Central memory CD8-positive, alpha-beta T cell (primary cell): ENCODE measurements at regions not wholly inside any gene's neighbourhood (a gene's known extent, or its start where the extent isn't known, plus 50 kb on each side); places are given as distances from the start of the nearest gene placed in this dataset.

Source experiments
- ATAC-seq: fragments of 150-1000 bp; cut with Tn5 transposase; replicated peaks from 2 replicates; pipeline ENCODE4 v1.10.0; 2022; ENCODE audit warnings: mild to moderate bottlenecking, moderate FRiP score, moderate number of reproducible peaks; ENCODE audit not compliant: poor library complexity, severe bottlenecking; ENCODE audit errors: extremely low read depth
- DNase-seq, 2 donors: peaks; one replicate each; pipeline ENCODE4 v3.0.0; 2021; ENCODE audit warnings: low spot score in 2 of 2
- H3K27ac Mint-ChIP-seq: one replicate; pipeline ENCODE4 v1.8.0; 2022; ENCODE audit warnings: low read depth, mild to moderate bottlenecking, moderate library complexity, mixed read lengths
- H3K27me3 Mint-ChIP-seq: one replicate; pipeline ENCODE4 v1.8.0; 2022; ENCODE audit warnings: mixed read lengths
- H3K36me3 Mint-ChIP-seq: one replicate; pipeline ENCODE4 v1.8.0; 2022; ENCODE audit warnings: mild to moderate bottlenecking, moderate library complexity, mixed read lengths; ENCODE audit not compliant: insufficient read depth
- H3K4me1 Mint-ChIP-seq: one replicate; pipeline ENCODE4 v1.8.0; 2022; ENCODE audit warnings: mixed read lengths
- H3K4me3 Mint-ChIP-seq: one replicate; pipeline ENCODE4 v1.8.0; 2022; ENCODE audit warnings: mild to moderate bottlenecking, moderate library complexity, mixed read lengths
- H3K9me3 Mint-ChIP-seq: one replicate; pipeline ENCODE4 v1.8.0; 2022; ENCODE audit warnings: mixed read lengths

- Mint-ChIP-seq H3K36me3 (no peaks in the 10 kb centered on the region), H3K4me3 (no peak overlapping the region), H3K27me3 (peaks cover 68% of the 10 kb centered on the region), H3K9me3 (no peaks in the 10 kb centered on the region), H3K27ac (no peak overlapping the region), H3K4me1 (no peaks in the 10 kb centered on the region)
- no peak for ATAC-seq
- no peak for DNase-seq
These were observed 243.7 kb downstream of the ALDH8A1 start for GRCh38 chr6:134706153-134706552.

- H3K4me3 Mint-ChIP-seq = no peak overlapping the region
- no peak overlapping the region for H3K27ac Mint-ChIP-seq
- no peaks in the 10 kb centered on the region for H3K9me3 Mint-ChIP-seq
- peaks cover 2% of the 10 kb centered on the region for H3K36me3 Mint-ChIP-seq
- no peaks in the 10 kb centered on the region for H3K4me1 Mint-ChIP-seq
- peaks cover 76% of the 10 kb centered on the region for H3K27me3 Mint-ChIP-seq
- DNase-seq (no peak), ATAC-seq (no peak)
These were observed 246.7 kb downstream of the ALDH8A1 start for GRCh38 chr6:134703206-134703605.

GRCh38 chr6:134702279-134702678 lies 247.6 kb downstream of the ALDH8A1 start:
- no peaks in the 10 kb centered on the region for H3K4me1 Mint-ChIP-seq
- H3K27me3 Mint-ChIP-seq = peaks cover 76% of the 10 kb centered on the region
- peaks cover 2% of the 10 kb centered on the region for H3K36me3 Mint-ChIP-seq

GRCh38 chr6:134701301-134701700 lies 248.6 kb downstream of the ALDH8A1 start:
- no peak for ATAC-seq
- H3K4me1 Mint-ChIP-seq = no peaks in the 10 kb centered on the region
- no peak for DNase-seq
- H3K27me3 Mint-ChIP-seq = peaks cover 79% of the 10 kb centered on the region
- peaks cover 2% of the 10 kb centered on the region for H3K36me3 Mint-ChIP-seq
- no peaks in the 10 kb centered on the region for H3K9me3 Mint-ChIP-seq
- no peak overlapping the region for H3K4me3 Mint-ChIP-seq
- no peak overlapping the region for H3K27ac Mint-ChIP-seq

More at GRCh38 chr6:134702279-134702678, 247.6 kb downstream of the ALDH8A1 start:
- ATAC-seq (no peak), DNase-seq (no peak)
- no peak overlapping the region for H3K27ac Mint-ChIP-seq
- no peak overlapping the region for H3K4me3 Mint-ChIP-seq
- H3K9me3 Mint-ChIP-seq = no peaks in the 10 kb centered on the region

GRCh38 chr6:134698228-134698627 lies 251.7 kb downstream of the ALDH8A1 start:
- Mint-ChIP-seq H3K9me3 (no peaks in the 10 kb centered on the region), H3K27ac (no peak overlapping the region), H3K27me3 (peaks cover 69% of the 10 kb centered on the region), H3K4me3 (no peak overlapping the region), H3K4me1 (no peaks in the 10 kb centered on the region), H3K36me3 (peaks cover 2% of the 10 kb centered on the region)
- ATAC-seq (no peak), DNase-seq (no peak)

- H3K36me3 Mint-ChIP-seq = no peaks in the 10 kb centered on the region
- DNase-seq (no peak), ATAC-seq (no peak)
- H3K9me3 Mint-ChIP-seq = no peaks in the 10 kb centered on the region
- H3K4me3 Mint-ChIP-seq = no peak overlapping the region
- H3K4me1 Mint-ChIP-seq = no peaks in the 10 kb centered on the region
- H3K27me3 Mint-ChIP-seq = peaks cover 52% of the 10 kb centered on the region
- no peak overlapping the region for H3K27ac Mint-ChIP-seq
These were observed 257.9 kb downstream of the ALDH8A1 start for GRCh38 chr6:134692008-134692407.

- ATAC-seq = no peak
- H3K4me3 Mint-ChIP-seq = no peak overlapping the region
- H3K36me3 Mint-ChIP-seq = no peaks in the 10 kb centered on the region
- H3K27me3 Mint-ChIP-seq = peaks cover 44% of the 10 kb centered on the region
- H3K4me1 Mint-ChIP-seq = no peaks in the 10 kb centered on the region
- no peak for DNase-seq
- H3K9me3 Mint-ChIP-seq = no peaks in the 10 kb centered on the region
- no peak overlapping the region for H3K27ac Mint-ChIP-seq
These were observed 258.7 kb downstream of the ALDH8A1 start for GRCh38 chr6:134691180-134691579.

GRCh38 chr6:134690048-134690447 lies 259.9 kb downstream of the ALDH8A1 start:
- ATAC-seq (no peak), DNase-seq (no peak)
- no peak overlapping the region for H3K27ac Mint-ChIP-seq
- H3K27me3 Mint-ChIP-seq = peaks cover 43% of the 10 kb centered on the region
- H3K36me3 Mint-ChIP-seq = peaks cover 2% of the 10 kb centered on the region
- no peaks in the 10 kb centered on the region for H3K4me1 Mint-ChIP-seq
- no peaks in the 10 kb centered on the region for H3K9me3 Mint-ChIP-seq
- H3K4me3 Mint-ChIP-seq = no peak overlapping the region

GRCh38 chr6:134689641-134690040 lies 260.3 kb downstream of the ALDH8A1 start:
- Mint-ChIP-seq H3K9me3 (no peaks in the 10 kb centered on the region), H3K27me3 (peaks cover 43% of the 10 kb centered on the region), H3K36me3 (peaks cover 2% of the 10 kb centered on the region), H3K4me1 (no peaks in the 10 kb centered on the region), H3K4me3 (no peak overlapping the region), H3K27ac (no peak overlapping the region)
- no peak for ATAC-seq
- DNase-seq = no peak

- ATAC-seq (no peak), DNase-seq (no peak)
- Mint-ChIP-seq H3K27me3 (peaks cover 39% of the 10 kb centered on the region), H3K9me3 (no peaks in the 10 kb centered on the region), H3K4me3 (no peak overlapping the region), H3K36me3 (peaks cover 2% of the 10 kb centered on the region), H3K4me1 (no peaks in the 10 kb centered on the region), H3K27ac (no peak overlapping the region)
These were observed 260.7 kb downstream of the ALDH8A1 start for GRCh38 chr6:134689177-134689576.

- Mint-ChIP-seq H3K4me1 (no peaks in the 10 kb centered on the region), H3K27me3 (peaks cover 25% of the 10 kb centered on the region), H3K4me3 (no peak overlapping the region), H3K36me3 (peaks cover 2% of the 10 kb centered on the region), H3K27ac (no peak overlapping the region), H3K9me3 (no peaks in the 10 kb centered on the region)
- no peak for ATAC-seq
- DNase-seq = no peak
These were observed 263.8 kb downstream of the ALDH8A1 start for GRCh38 chr6:134686071-134686470.

- peaks cover 2% of the 10 kb centered on the region for H3K36me3 Mint-ChIP-seq
- no peak for ATAC-seq
These were observed 265.5 kb downstream of the ALDH8A1 start for GRCh38 chr6:134684423-134684795.

GRCh38 chr6:134683783-134684422 lies 266.0 kb downstream of the ALDH8A1 start:
- Mint-ChIP-seq H3K4me3 (no peak overlapping the region), H3K27ac (no peak overlapping the region), H3K9me3 (no peaks in the 10 kb centered on the region), H3K4me1 (no peaks in the 10 kb centered on the region), H3K27me3 (peaks cover 3% of the 10 kb centered on the region), H3K36me3 (peaks cover 2% of the 10 kb centered on the region)
- DNase-seq (no peak), ATAC-seq (no peak)

More at GRCh38 chr6:134684423-134684795, 265.5 kb downstream of the ALDH8A1 start:
- no peak for DNase-seq
- no peaks in the 10 kb centered on the region for H3K9me3 Mint-ChIP-seq
- H3K4me3 Mint-ChIP-seq = no peak overlapping the region
- no peaks in the 10 kb centered on the region for H3K4me1 Mint-ChIP-seq
- peaks cover 8% of the 10 kb centered on the region for H3K27me3 Mint-ChIP-seq
- H3K27ac Mint-ChIP-seq = no peak overlapping the region
